Mesendoderm (in vitro differentiated cells): ENCODE measurements at regions not wholly inside any gene's neighbourhood (a gene's known extent, or its start where the extent isn't known, plus 50 kb on each side); places are given as distances from the start of the nearest gene placed in this dataset.

Source experiments
- DNase-seq: peaks from one replicate; pipeline ENCODE4 v3.0.0; 2013
- H2AK5ac ChIP-seq: 2 replicates; pipeline ENCODE4 v1.6.1; 2013; ENCODE audit warnings: low read length, inconsistent platforms
- H2BK120ac ChIP-seq: 2 replicates; pipeline ENCODE4 v1.6.1; 2013; ENCODE audit warnings: low read depth, mild to moderate bottlenecking, low read length, moderate library complexity, mixed read lengths
- H2BK15ac ChIP-seq: replicated peaks from 2 replicates; pipeline ENCODE4 v1.6.1; 2013; ENCODE audit warnings: low read depth, mild to moderate bottlenecking, moderate library complexity
- H2BK5ac ChIP-seq: 2 replicates; pipeline ENCODE4 v1.6.1; 2013; ENCODE audit warnings: low read length, inconsistent platforms
- H3K18ac ChIP-seq: 2 replicates; pipeline ENCODE4 v1.6.1; 2013; ENCODE audit warnings: mild to moderate bottlenecking, low read length, mixed read lengths
- H3K23ac ChIP-seq: one replicate; pipeline ENCODE4 v1.6.1; 2013; ENCODE audit warnings: low read length
- H3K27ac ChIP-seq: 2 replicates; pipeline ENCODE4 v1.5.1; 2013; ENCODE audit warnings: low read depth, mild to moderate bottlenecking, inconsistent platforms, low read length, moderate library complexity
- H3K27me3 ChIP-seq: 2 replicates; pipeline ENCODE4 v1.6.1; 2013; ENCODE audit warnings: low read length, control low read depth, mild to moderate bottlenecking, inconsistent platforms; ENCODE audit not compliant: insufficient read depth, poor library complexity
- H3K36me3 ChIP-seq: 2 replicates; pipeline ENCODE4 v1.6.1; 2013; ENCODE audit warnings: low read length, inconsistent platforms; ENCODE audit not compliant: control insufficient read depth, insufficient read depth
- H3K4ac ChIP-seq: one replicate; pipeline ENCODE4 v1.6.1; 2013; ENCODE audit warnings: low read depth, mild to moderate bottlenecking, low read length, moderate library complexity
- H3K4me1 ChIP-seq: 2 replicates; pipeline ENCODE4 v1.6.1; 2013; ENCODE audit warnings: low read depth, low read length, inconsistent platforms; ENCODE audit not compliant: control insufficient read depth
- H3K4me2 ChIP-seq: 2 replicates; pipeline ENCODE4 v1.6.1; 2013; ENCODE audit warnings: low read length
- H3K4me3 ChIP-seq: 2 replicates; pipeline ENCODE4 v1.5.1; 2013; ENCODE audit warnings: mild to moderate bottlenecking, low read length
- H3K56ac ChIP-seq: one replicate; pipeline ENCODE4 v1.6.1; 2013; ENCODE audit warnings: low read length
- H3K79me1 ChIP-seq: 2 replicates; pipeline ENCODE4 v1.6.1; 2013; ENCODE audit warnings: low read length, inconsistent platforms
- H3K79me2 ChIP-seq: 2 replicates; pipeline ENCODE4 v1.6.1; 2013; ENCODE audit warnings: mild to moderate bottlenecking, low read length; ENCODE audit not compliant: control insufficient read depth, insufficient read depth
- H3K9ac ChIP-seq: 2 replicates; pipeline ENCODE4 v1.6.1; 2013; ENCODE audit warnings: low read length, inconsistent platforms
- H4K5ac ChIP-seq: one replicate; pipeline ENCODE4 v1.6.1; 2013; ENCODE audit warnings: low read length
- H4K8ac ChIP-seq: one replicate; pipeline ENCODE4 v1.6.1; 2013; ENCODE audit warnings: low read depth, mild to moderate bottlenecking, control low read depth, low read length, moderate library complexity
- WGBS: extraction: QIAGEN DNeasy Blood & Tissue Kit; methylation state at CpG from one replicate; pipeline ENCODE4 v1.1.7; 2013; ENCODE audit warnings: low lambda C conversion rate, missing lambda C conversion rate; ENCODE audit not compliant: insufficient coverage; ENCODE audit errors: extremely low coverage; 5-methylcytosine and 5-hydroxymethylcytosine counted together

DNA sequence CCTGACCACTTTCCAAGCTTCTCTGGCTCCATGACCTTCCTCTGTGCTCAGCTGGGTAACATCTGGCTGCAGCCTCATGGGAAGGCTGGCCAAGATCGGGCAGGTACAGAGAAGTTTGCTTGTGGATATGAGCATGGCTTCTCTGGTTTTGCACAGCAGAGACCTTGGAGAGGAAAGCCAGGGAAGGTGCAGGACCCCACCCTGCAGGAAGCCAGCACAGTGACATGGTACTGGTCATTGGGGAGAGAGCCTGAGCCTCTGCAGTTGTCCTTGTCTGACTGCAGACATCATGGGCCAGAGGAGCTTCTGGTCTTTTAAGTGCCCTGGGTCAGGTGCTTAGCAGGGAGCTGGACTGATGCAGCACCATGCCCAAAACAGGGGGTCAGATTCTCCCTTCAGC, 70.6 kb upstream of the LEP start:
- Histone ChIP-seq H3K4me2 (no peak overlapping the region), H3K4me1 (no peaks in the 10 kb centered on the region), H4K5ac (no peak overlapping the region), H3K27me3 (peaks cover 30% of the 10 kb centered on the region), H2BK5ac (no peak overlapping the region), H3K23ac (no peak overlapping the region), H4K8ac (no peak overlapping the region), H3K79me1 (no peaks in the 10 kb centered on the region), H3K4me3 (no peak overlapping the region), H2AK5ac (no peak overlapping the region), H2BK15ac (no peak overlapping the region), H3K56ac (no peak overlapping the region), H3K4ac (no peak overlapping the region), H3K9ac (no peak overlapping the region), H3K79me2 (no peaks in the 10 kb centered on the region), H2BK120ac (no peak overlapping the region), H3K36me3 (no peaks in the 10 kb centered on the region), H3K18ac (no peak overlapping the region), H3K27ac (no peak overlapping the region)
- DNase-seq, result no peak
- no CpG with 5 or more reads among the region's 1 CpG for whole genome bisulfite sequencing

GRCh38 chr7:128171342-128171918, 69.6 kb upstream of the LEP start:
- no peak overlapping the region for H3K9ac ChIP-seq
- H3K27me3 ChIP-seq, result peaks cover 20% of the 10 kb centered on the region
- H4K8ac ChIP-seq, result no peak overlapping the region
- H4K5ac ChIP-seq, result no peak overlapping the region
- no peaks in the 10 kb centered on the region for H3K79me1 ChIP-seq
- H3K23ac ChIP-seq, result no peak overlapping the region
- H2BK5ac ChIP-seq, result no peak overlapping the region
- H3K79me2 ChIP-seq, result no peaks in the 10 kb centered on the region
- H2AK5ac ChIP-seq, result no peak overlapping the region
- no peaks in the 10 kb centered on the region for H3K4me1 ChIP-seq
- no peaks in the 10 kb centered on the region for H3K36me3 ChIP-seq
- no CpG with 5 or more reads among the region's 10 CpGs for WGBS
- H2BK120ac ChIP-seq, result no peak overlapping the region
- H3K4ac ChIP-seq, result no peak overlapping the region
- H3K4me3 ChIP-seq, result no peak overlapping the region
- no peak overlapping the region for H2BK15ac ChIP-seq
- no peak overlapping the region for H3K56ac ChIP-seq
- no peak overlapping the region for H3K4me2 ChIP-seq
- no peak overlapping the region for H3K27ac ChIP-seq
- H3K18ac ChIP-seq, result no peak overlapping the region
- no peak for DNase-seq

DNA sequence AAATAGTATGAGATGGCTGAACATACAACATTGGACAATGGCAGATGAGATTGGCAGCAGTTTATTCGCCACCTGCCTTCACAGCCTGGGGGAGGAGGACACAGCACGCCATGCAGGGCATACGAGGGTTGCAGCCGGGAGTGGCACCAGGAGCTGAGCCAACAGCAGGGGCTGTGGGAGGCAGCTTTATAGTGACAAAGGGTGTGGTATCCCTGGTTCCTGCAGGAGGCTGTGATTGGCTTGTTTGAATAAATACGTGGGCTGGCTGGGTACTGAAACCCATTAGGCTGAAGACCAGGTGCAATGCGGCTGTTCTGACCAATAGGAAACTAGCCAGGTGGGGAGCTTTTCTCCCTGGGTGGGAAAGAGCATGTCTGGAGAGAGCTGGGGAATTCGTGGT, 68.9 kb upstream of the LEP start:
- Histone ChIP-seq H3K9ac (no peak overlapping the region), H2BK15ac (no peak overlapping the region), H3K36me3 (no peaks in the 10 kb centered on the region), H3K18ac (no peak overlapping the region), H4K5ac (no peak overlapping the region), H3K23ac (no peak overlapping the region), H3K79me2 (no peaks in the 10 kb centered on the region), H3K56ac (no peak overlapping the region), H2BK5ac (no peak overlapping the region), H4K8ac (no peak overlapping the region), H3K4me1 (no peaks in the 10 kb centered on the region), H3K79me1 (no peaks in the 10 kb centered on the region), H3K27me3 (peaks cover 14% of the 10 kb centered on the region), H3K27ac (no peak overlapping the region), H3K4ac (no peak overlapping the region), H3K4me3 (no peak overlapping the region), H3K4me2 (no peak overlapping the region), H2AK5ac (no peak overlapping the region), H2BK120ac (no peak overlapping the region)
- no peak for DNase-seq
- no CpG with 5 or more reads among the region's 7 CpGs for WGBS

DNA sequence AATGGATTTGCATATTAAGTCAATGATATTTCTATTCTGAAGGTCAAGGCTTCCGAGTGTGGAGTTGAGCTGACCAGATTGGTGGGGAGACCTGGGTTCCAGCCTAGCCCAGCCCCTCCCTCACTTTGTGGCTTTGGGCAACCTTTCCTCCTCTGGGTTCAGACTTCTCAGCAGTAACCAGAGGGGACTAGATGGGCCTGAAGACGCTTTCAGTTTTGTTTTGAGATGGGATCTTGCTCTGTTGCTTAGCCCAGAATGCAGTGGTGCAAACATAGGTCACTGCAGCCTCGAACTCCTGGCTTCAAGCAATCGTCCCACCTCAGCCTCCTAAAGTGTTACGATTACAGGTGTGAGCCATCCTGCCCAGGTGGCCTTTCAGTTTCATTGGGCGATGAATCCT, 68.1 kb upstream of the LEP start:
- Histone ChIP-seq H3K4me1 (no peaks in the 10 kb centered on the region), H3K18ac (no peak overlapping the region), H4K8ac (no peak overlapping the region), H3K4ac (no peak overlapping the region), H3K56ac (no peak overlapping the region), H4K5ac (no peak overlapping the region), H3K27me3 (peaks cover 7% of the 10 kb centered on the region), H3K36me3 (no peaks in the 10 kb centered on the region), H2BK15ac (no peak overlapping the region), H2BK120ac (no peak overlapping the region), H3K9ac (no peak overlapping the region), H2AK5ac (no peak overlapping the region), H3K79me2 (no peaks in the 10 kb centered on the region), H3K4me2 (no peak overlapping the region), H3K79me1 (no peaks in the 10 kb centered on the region), H3K23ac (no peak overlapping the region), H3K27ac (no peak overlapping the region), H3K4me3 (no peak overlapping the region), H2BK5ac (no peak overlapping the region)
- no peak for DNase-seq
- no CpG with 5 or more reads among the region's 6 CpGs for WGBS

DNA sequence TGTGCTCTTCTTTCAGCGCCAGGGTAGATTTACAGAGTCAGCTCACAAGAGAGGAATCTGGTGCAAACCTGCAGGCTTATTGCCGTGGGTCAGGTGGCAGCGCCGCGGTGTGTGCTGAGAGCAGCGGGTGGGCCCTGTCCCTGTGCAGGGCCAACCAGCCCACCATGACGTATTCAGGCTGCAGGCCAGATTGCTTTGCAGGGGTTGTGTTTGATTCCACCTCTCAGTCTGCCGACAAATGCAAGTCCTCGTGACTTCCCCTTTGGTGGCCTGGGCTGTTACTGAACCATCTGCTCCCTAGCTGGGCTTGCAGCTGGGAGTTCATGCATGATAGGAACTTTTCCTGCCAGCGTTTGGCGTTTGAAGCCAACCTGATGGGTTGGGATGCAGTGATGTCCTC, 66.7 kb upstream of the LEP start:
- Histone ChIP-seq H2BK5ac (no peak overlapping the region), H3K18ac (no peak overlapping the region), H2AK5ac (no peak overlapping the region), H3K27me3 (peaks cover 2% of the 10 kb centered on the region), H3K4me2 (no peak overlapping the region), H3K27ac (no peak overlapping the region), H3K4me1 (no peaks in the 10 kb centered on the region), H3K56ac (no peak overlapping the region), H3K23ac (no peak overlapping the region), H3K36me3 (no peaks in the 10 kb centered on the region), H3K79me2 (no peaks in the 10 kb centered on the region), H3K9ac (no peak overlapping the region), H3K4ac (no peak overlapping the region), H2BK120ac (no peak overlapping the region), H4K8ac (no peak overlapping the region), H3K4me3 (no peak overlapping the region), H3K79me1 (no peaks in the 10 kb centered on the region), H2BK15ac (no peak overlapping the region), H4K5ac (no peak overlapping the region)
- DNase-seq, result no peak
- WGBS, result no CpG with 5 or more reads among the region's 11 CpGs

DNA sequence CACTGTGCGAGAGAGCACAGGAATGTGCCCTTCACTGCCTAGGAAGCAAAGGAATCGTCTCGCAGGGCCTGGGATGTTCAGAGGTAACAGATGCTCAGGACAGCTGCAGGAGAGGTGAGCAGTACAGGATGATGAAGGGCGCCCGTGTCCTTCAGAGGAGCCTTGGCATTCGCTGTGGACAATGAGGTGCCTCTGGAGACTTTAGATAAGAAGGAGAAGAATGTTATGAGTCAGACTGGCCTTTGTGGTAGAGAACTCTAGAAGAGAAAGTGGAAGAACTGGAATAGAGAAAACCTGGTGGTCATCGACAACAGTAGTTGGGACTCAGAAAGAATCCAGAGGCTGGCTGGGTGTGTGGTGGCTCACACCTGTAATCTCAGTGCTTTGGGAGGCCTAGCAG, 64.4 kb upstream of the LEP start:
- WGBS, result no CpG with 5 or more reads among the region's 7 CpGs

More for the DNA sequence above, 64.4 kb upstream of the LEP start:
- Histone ChIP-seq H3K27me3 (no peaks in the 10 kb centered on the region), H3K9ac (no peak overlapping the region), H3K4me2 (no peak overlapping the region), H4K5ac (no peak overlapping the region), H2BK5ac (no peak overlapping the region), H3K79me1 (no peaks in the 10 kb centered on the region), H3K23ac (no peak overlapping the region), H3K79me2 (no peaks in the 10 kb centered on the region), H2BK15ac (no peak overlapping the region), H3K18ac (no peak overlapping the region), H3K56ac (no peak overlapping the region), H3K4me1 (no peaks in the 10 kb centered on the region), H3K27ac (no peak overlapping the region), H4K8ac (no peak overlapping the region), H2BK120ac (no peak overlapping the region), H2AK5ac (no peak overlapping the region), H3K36me3 (no peaks in the 10 kb centered on the region), H3K4ac (no peak overlapping the region), H3K4me3 (no peak overlapping the region)
- peak; percentile 58 for DNase-seq
